WTC11 (cell line): ENCODE measurements at regions not wholly inside any gene's neighbourhood (a gene's known extent, or its start where the extent isn't known, plus 50 kb on each side); places are given as distances from the start of the nearest gene placed in this dataset.

Experiments
- CBFB ChIP-seq: sonication (generic); formaldehyde crosslinking; IDR thresholded peaks from 2 replicates; pipeline ENCODE4 v1.8.1; 2022; ENCODE audit warnings: mild to moderate bottlenecking, low read depth, missing genetic modification reagents
- CTCF ChIP-seq: fragments of 200-600 bp; IDR thresholded peaks from 2 replicates; pipeline ENCODE4 v1.8.0; 2022; ENCODE audit warnings: antibody characterized with exemption
- NR2C2 ChIP-seq: sonication (generic); formaldehyde crosslinking; IDR thresholded peaks from 2 replicates; pipeline ENCODE4 v1.8.0; 2022; ENCODE audit warnings: mild to moderate bottlenecking, missing genetic modification reagents
- TF ChIP-seq, protein P1 (sequence below): sonication (generic); formaldehyde crosslinking; IDR thresholded peaks from 2 replicates; pipeline ENCODE4 v1.8.0; 2022; ENCODE audit warnings: mild to moderate bottlenecking, missing genetic modification reagents

- no peak for TF ChIP-seq NR2C2 (CRISPR knock-in tag)
- TF ChIP-seq CBFB (CRISPR knock-in tag), result no peak
- TF ChIP-seq CTCF, result no peak
- TF ChIP-seq, protein P1, sequence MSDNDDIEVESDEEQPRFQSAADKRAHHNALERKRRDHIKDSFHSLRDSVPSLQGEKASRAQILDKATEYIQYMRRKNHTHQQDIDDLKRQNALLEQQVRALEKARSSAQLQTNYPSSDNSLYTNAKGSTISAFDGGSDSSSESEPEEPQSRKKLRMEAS (CRISPR knock-in tag), result no peak
Observed at GRCh38 chr3:106093616-106094015, 224.8 kb upstream of the CBLB start.
